H1 (cell line): ENCODE measurements at regions not wholly inside any gene's neighbourhood (a gene's known extent, or its start where the extent isn't known, plus 50 kb on each side); places are given as distances from the start of the nearest gene placed in this dataset.

Source experiments
- CHD1 ChIP-seq: IDR thresholded peaks from 2 replicates; pipeline ENCODE4 v1.6.1; 2012; ENCODE audit warnings: low read depth, low read length, improper control_type of control experiment
- EP300 ChIP-seq, 2 experiments: IDR thresholded peaks; 1 replicate in 1 of 2; 2 replicates in 1 of 2; pipeline ENCODE4 v1.6.1; 2011 to 2012; ENCODE audit warnings: low read depth in 2 of 2, low read length in 2 of 2, mild to moderate bottlenecking in 2 of 2, borderline replicate concordance in 1 of 2, inconsistent platforms in 1 of 2, moderate library complexity in 1 of 2
- RAD21 ChIP-seq, 2 experiments: IDR thresholded peaks in 1 of 2; conservative IDR thresholded peaks in 1 of 2; 2 replicates each; pipeline ENCODE4 v1.6.1; 2011; ENCODE audit warnings: low read depth in 2 of 2, low read length in 2 of 2, improper control_type of control experiment in 1 of 2, inconsistent platforms in 1 of 2, mild to moderate bottlenecking in 1 of 2, moderate library complexity in 1 of 2
- SUZ12 ChIP-seq: fragments of 200-600 bp; sonication (generic); IDR thresholded peaks from 2 replicates; pipeline ENCODE4 v1.6.1; 2012; ENCODE audit warnings: mild to moderate bottlenecking, inconsistent platforms, low read length, moderate library complexity, mixed read lengths
- TAF1 ChIP-seq: IDR thresholded peaks from 2 replicates; pipeline ENCODE4 v1.6.1; 2011; ENCODE audit warnings: mild to moderate bottlenecking, low read depth, low read length
- TBP ChIP-seq: IDR thresholded peaks from 2 replicates; pipeline ENCODE4 v1.6.1; 2011; ENCODE audit warnings: low read depth, low read length, improper control_type of control experiment
- YY1 ChIP-seq: IDR thresholded peaks from 2 replicates; pipeline ENCODE4 v1.6.1; 2011; ENCODE audit warnings: low read depth, mild to moderate bottlenecking, low read length
- TF ChIP-seq, protein P1 (sequence below): fragments of 300-600 bp; sonication (generic); IDR thresholded peaks from 2 replicates; pipeline ENCODE4 v1.7.1; 2012; ENCODE audit warnings: low read length, moderate library complexity, mild to moderate bottlenecking, inconsistent platforms; ENCODE audit not compliant: insufficient replicate concordance
- TF ChIP-seq, protein P2 (sequence below): IDR thresholded peaks from 2 replicates; pipeline ENCODE4 v1.6.1; 2012; ENCODE audit warnings: low read length, inconsistent platforms

GRCh38 chr2:49286726-49287125 is 132.4 kb upstream of the FSHR start (continued):
- TF ChIP-seq, protein P1, sequence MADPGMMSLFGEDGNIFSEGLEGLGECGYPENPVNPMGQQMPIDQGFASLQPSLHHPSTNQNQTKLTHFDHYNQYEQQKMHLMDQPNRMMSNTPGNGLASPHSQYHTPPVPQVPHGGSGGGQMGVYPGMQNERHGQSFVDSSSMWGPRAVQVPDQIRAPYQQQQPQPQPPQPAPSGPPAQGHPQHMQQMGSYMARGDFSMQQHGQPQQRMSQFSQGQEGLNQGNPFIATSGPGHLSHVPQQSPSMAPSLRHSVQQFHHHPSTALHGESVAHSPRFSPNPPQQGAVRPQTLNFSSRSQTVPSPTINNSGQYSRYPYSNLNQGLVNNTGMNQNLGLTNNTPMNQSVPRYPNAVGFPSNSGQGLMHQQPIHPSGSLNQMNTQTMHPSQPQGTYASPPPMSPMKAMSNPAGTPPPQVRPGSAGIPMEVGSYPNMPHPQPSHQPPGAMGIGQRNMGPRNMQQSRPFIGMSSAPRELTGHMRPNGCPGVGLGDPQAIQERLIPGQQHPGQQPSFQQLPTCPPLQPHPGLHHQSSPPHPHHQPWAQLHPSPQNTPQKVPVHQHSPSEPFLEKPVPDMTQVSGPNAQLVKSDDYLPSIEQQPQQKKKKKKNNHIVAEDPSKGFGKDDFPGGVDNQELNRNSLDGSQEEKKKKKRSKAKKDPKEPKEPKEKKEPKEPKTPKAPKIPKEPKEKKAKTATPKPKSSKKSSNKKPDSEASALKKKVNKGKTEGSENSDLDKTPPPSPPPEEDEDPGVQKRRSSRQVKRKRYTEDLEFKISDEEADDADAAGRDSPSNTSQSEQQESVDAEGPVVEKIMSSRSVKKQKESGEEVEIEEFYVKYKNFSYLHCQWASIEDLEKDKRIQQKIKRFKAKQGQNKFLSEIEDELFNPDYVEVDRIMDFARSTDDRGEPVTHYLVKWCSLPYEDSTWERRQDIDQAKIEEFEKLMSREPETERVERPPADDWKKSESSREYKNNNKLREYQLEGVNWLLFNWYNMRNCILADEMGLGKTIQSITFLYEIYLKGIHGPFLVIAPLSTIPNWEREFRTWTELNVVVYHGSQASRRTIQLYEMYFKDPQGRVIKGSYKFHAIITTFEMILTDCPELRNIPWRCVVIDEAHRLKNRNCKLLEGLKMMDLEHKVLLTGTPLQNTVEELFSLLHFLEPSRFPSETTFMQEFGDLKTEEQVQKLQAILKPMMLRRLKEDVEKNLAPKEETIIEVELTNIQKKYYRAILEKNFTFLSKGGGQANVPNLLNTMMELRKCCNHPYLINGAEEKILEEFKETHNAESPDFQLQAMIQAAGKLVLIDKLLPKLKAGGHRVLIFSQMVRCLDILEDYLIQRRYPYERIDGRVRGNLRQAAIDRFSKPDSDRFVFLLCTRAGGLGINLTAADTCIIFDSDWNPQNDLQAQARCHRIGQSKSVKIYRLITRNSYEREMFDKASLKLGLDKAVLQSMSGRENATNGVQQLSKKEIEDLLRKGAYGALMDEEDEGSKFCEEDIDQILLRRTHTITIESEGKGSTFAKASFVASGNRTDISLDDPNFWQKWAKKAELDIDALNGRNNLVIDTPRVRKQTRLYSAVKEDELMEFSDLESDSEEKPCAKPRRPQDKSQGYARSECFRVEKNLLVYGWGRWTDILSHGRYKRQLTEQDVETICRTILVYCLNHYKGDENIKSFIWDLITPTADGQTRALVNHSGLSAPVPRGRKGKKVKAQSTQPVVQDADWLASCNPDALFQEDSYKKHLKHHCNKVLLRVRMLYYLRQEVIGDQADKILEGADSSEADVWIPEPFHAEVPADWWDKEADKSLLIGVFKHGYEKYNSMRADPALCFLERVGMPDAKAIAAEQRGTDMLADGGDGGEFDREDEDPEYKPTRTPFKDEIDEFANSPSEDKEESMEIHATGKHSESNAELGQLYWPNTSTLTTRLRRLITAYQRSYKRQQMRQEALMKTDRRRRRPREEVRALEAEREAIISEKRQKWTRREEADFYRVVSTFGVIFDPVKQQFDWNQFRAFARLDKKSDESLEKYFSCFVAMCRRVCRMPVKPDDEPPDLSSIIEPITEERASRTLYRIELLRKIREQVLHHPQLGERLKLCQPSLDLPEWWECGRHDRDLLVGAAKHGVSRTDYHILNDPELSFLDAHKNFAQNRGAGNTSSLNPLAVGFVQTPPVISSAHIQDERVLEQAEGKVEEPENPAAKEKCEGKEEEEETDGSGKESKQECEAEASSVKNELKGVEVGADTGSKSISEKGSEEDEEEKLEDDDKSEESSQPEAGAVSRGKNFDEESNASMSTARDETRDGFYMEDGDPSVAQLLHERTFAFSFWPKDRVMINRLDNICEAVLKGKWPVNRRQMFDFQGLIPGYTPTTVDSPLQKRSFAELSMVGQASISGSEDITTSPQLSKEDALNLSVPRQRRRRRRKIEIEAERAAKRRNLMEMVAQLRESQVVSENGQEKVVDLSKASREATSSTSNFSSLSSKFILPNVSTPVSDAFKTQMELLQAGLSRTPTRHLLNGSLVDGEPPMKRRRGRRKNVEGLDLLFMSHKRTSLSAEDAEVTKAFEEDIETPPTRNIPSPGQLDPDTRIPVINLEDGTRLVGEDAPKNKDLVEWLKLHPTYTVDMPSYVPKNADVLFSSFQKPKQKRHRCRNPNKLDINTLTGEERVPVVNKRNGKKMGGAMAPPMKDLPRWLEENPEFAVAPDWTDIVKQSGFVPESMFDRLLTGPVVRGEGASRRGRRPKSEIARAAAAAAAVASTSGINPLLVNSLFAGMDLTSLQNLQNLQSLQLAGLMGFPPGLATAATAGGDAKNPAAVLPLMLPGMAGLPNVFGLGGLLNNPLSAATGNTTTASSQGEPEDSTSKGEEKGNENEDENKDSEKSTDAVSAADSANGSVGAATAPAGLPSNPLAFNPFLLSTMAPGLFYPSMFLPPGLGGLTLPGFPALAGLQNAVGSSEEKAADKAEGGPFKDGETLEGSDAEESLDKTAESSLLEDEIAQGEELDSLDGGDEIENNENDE = no peak
- TF ChIP-seq TBP (no peak), SUZ12 (no peak), YY1 (no peak), RAD21 (IDR thresholded peaks at IDR 0.05 in 1 of 2, conservative IDR thresholded peaks at IDR 0.05 in 1 of 2; ENCODE audit: low read depth in 2 of 2, low read length in 2 of 2) (no peak), CHD1 (no peak), TAF1 (no peak), EP300 (IDR thresholded peaks at IDR 0.05; ENCODE audit: borderline replicate concordance in 1 of 2, low read depth in 2 of 2, low read length in 2 of 2) (no peak)
- TF ChIP-seq, protein P2, sequence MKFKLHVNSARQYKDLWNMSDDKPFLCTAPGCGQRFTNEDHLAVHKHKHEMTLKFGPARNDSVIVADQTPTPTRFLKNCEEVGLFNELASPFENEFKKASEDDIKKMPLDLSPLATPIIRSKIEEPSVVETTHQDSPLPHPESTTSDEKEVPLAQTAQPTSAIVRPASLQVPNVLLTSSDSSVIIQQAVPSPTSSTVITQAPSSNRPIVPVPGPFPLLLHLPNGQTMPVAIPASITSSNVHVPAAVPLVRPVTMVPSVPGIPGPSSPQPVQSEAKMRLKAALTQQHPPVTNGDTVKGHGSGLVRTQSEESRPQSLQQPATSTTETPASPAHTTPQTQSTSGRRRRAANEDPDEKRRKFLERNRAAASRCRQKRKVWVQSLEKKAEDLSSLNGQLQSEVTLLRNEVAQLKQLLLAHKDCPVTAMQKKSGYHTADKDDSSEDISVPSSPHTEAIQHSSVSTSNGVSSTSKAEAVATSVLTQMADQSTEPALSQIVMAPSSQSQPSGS = no peak
